NCI-H748 (cell line): ENCODE measurements at regions not wholly inside any gene's neighbourhood (a gene's known extent, or its start where the extent isn't known, plus 50 kb on each side); places are given as distances from the start of the nearest gene placed in this dataset.

ENCODE experiments used
- DNase-seq: peaks from one replicate; lab custom pipeline; 2025; ENCODE audit not compliant: unreplicated experiment; lab: John Stamatoyannopoulos, UW

- no peak for DNase-seq
Observed at GRCh38 chr1:106584676-106585075, 471.8 kb upstream of the PRMT6 start.

DNA sequence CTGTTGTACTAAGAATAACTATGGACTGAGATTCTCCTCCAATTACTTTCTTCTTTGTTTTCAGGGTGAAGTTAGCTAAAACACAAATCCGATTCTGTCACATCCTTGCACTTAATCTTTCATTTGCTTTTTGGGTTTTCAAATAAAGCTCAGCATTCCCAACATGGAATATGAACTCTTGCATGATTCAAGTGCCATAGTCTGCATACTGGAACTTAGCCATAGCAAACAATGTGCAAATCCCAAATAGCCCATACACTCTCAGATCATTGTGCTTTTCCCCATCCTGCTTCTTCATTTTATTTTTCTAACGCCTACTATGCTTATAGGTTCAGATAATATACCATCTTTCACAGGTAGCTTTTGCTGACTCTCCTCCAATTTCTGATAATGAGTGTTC lies 455.8 kb upstream of the PRMT6 start:
- DNase-seq = no peak

- DNase-seq = no peak
Observed at GRCh38 chr1:106603616-106604015, 452.9 kb upstream of the PRMT6 start.

GRCh38 chr1:106608841-106609240 lies 447.6 kb upstream of the PRMT6 start:
- DNase-seq = no peak

- no peak for DNase-seq
Observed at GRCh38 chr1:106613068-106613467, 443.4 kb upstream of the PRMT6 start.

DNA sequence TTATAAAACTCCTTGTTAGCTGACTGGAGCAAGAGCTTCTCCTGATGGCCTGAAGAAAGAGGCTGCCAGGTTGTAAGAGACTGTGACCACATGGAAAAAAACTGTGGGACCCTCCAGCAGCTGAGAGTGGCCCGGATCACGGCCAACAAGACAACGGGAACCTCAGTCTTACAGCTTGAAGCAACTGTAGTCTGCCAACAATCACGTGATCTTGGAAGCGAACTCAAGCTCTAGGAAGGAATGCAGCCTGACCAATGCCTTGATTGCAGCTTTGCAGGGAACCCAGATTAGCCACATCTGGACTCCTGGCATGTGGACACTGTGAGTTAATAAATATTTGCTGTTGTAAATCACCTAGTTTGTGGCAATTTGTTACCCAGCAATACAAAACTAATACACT lies 442.6 kb upstream of the PRMT6 start:
- no peak for DNase-seq

GRCh38 chr1:106615473-106615872 lies 441.0 kb upstream of the PRMT6 start:
- DNase-seq = no peak

DNA sequence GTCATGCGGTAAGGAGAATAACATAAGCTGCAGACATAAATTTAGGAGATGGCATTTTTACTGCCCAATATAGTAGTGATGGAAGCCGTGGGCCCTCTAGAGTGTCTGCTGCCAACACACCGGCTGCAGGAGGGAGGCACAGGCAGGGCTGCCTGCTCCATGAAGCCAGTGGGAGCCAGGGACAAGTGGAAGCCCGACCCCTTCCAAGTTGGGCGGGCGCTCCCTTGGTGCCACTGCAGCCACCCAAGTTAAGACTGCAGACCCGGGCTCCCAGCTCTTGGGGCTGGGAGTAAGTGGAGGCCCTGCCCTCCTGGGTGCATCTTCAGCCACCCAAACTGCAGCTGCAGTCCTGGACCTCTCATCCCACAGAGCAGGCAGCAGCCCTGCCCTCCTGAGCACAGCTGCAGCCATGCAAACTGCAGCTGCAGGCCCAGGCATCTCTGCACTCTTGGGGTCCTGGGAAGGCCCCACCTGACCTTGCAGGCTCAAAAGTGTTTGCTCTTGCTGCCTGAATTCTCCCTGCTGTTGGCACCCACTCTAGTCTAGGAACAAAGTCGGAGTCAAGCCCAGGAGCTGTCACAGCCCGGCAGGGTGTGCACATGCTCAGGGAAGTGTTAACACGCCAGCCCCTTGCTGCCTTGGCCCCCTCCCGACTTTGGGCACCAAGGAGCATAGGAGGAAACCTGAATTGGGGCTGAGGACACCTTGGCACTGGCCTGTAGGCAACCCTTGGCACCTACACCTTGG lies 437.2 kb upstream of the PRMT6 start:
- DNase-seq = no peak

DNA sequence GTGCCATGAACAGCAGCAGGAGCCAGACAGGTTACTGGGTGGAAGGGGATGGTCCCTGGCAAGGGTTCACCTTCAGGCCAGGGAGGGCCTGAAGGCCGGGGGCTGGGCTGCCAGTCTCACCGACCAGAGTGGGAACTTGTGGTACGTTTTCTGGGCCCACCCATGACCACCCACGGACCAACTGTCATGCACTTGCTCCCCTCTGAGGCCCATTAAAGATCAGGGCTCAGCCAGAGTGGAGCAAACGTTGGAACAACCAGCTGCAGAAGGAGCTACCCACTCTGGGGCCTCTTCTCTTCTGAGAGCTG lies 436.7 kb upstream of the PRMT6 start:
- no peak for DNase-seq

- DNase-seq = no peak
Observed at GRCh38 chr1:106620521-106620954, 435.9 kb upstream of the PRMT6 start.

DNA sequence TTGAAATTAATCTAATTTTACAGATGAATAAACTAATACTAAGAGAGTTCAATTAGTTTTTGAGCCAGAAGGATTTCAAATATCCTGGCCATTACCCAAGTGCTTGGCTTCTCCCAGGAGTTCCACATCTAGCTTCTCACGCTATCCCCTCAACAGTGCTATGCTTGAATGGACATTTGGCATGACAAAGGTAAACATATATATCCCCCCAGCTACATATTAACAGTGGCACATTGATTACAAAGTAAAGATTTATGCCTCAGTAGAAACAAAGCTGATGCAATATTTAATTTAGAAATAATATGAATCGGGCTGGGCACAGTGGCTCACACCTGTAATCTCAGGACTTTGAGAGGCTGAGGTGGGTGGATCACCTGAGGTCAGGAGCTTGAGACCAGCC lies 434.6 kb upstream of the PRMT6 start:
- peak; percentile 13 for DNase-seq

- no peak for DNase-seq
Observed at GRCh38 chr1:106637566-106637965, 418.9 kb upstream of the PRMT6 start.

- DNase-seq = no peak
Observed at GRCh38 chr1:106646261-106646784, 410.2 kb upstream of the PRMT6 start.

DNA sequence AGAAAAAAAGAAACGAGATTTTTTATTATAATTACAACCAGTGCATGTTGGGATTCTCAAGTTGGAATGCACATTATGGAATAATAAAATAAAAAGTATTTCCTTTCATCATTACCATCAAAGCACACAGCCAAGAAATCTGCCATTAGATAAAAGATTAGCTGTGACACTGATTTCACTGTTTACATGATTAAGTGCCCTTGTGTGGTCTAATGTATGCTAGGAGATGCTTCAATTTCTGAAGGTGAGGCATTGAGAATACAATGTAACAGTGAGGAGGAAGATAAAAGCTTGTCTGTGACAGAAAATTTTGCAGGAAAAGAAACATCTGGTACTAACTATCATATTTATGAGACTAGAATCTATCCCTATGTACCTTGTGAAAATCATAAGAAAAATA lies 409.7 kb upstream of the PRMT6 start:
- DNase-seq = no peak

DNA sequence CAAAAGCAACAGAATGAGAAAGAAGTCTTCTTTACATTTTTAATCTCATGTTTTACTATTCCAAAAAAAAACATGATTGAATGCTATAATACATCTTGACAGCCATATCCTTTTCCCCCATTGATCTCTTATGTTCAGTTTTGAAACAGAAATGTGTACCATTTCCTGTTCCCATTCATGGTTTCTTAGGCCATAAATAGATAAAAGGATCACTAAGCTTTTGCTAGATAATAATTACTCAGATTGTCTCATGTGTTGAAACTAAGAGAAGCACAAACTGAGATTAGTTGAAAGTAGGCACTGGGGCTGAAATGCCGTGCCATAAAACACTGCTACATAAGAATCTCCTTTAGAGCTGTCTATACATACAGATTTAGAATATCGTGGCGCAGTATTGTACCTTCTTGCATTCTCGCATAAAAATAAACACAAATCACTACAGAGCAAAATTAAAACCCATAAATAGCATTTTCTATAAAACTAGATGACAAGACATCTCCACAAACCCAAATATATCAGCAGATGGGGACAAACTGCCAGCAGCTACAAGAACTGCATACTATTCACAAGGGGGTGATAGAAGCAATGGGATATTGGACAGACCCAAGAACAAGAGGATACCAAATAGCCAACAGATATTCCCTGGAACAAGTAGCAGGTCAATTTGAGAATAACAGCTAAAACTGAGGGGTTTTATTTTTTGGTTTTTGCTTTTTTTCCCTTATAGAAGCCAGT lies 405.3 kb upstream of the PRMT6 start:
- no peak for DNase-seq

DNA sequence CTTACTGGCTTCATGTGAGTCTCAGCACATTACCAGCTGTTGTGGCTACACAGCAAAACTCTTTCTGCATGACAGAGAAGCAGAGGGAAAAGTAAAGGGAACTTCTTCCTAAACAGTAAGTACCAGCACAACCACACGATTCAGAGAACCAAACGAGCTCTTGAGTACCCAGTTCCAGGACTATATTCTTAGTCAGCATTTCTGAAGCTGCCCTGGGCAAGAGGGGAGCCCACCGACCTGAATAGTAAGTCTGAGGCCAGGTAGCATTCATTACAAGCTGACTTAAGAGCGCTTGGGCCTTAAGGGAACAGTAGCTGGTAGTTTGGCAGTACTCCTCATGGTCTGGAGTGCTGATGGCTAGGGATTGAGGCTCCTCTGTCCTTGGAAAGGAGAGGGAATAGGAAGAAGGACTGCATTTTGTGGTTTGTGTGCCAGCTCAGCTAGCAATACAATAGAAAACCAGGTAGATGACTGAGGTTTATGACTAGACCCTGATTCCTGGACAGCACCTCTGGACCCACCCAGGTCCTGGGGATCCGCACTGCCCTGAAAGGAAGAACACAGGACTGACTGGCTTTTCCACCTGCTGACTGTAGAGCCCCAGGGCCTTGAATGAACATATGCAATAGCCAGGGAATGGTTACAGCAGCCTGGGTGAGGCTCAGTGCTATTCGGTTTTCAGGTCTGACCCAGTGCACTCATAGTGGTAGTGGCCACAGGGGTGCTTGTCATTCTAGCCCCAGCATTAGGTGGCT lies 396.8 kb upstream of the PRMT6 start:
- no peak for DNase-seq

- DNase-seq = no peak
Observed at GRCh38 chr1:106675558-106675957, 380.9 kb upstream of the PRMT6 start.

DNA sequence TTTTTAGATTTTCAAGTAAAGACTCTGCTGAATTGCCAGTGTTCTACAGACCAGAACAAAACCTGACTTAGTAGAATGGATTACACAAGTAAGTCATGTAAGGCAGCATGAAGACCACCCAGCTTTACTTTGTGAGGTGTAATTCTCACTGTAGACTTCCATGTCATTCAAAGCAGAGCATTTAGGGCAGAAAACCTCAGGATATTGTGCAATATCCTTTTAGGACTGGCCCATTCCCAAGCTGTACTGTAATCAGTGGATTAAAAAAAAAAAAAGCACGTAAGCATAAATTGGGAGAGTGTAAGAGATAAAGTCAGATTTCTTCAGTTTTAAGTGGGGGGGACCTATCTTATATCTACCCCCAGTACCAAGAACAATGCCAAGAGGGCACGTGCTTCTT lies 380.5 kb upstream of the PRMT6 start:
- DNase-seq = no peak

DNA sequence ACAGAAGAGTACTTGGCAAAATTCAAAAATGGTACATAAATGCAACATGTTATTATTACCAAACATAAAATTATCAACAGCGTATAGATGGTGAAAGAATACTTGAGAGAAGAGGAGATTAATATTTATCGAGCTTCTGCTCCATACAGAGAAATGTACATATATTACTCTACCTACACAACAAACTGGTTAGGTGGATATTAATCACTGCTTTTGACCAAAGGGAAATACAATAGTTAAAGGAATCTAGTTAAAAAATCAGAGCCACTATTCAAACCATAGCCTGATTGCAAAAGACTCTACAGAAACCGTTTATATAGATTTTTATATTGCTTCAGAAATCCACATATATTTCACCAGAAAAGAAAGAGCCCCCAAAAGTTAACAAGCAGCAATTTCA lies 379.3 kb upstream of the PRMT6 start:
- DNase-seq = no peak

DNA sequence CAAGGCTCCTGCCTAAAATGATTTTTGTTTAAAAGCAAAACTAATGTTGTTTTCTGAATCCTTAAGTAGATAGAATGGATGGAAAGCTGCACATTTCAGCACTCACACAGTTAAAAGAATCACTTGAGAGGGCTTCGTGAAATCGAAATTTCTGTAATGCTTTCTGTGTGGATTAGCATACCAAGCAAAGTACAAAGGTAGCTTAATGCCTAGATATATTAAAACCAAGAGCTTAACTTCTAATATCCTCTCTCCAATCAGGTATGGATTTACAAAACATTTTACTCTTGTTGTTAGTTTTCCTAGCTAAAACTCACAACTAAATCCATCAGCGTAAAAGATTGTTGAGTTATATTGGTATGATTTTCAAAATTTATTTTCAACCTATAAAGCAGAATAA lies 378.8 kb upstream of the PRMT6 start:
- DNase-seq = no peak

DNA sequence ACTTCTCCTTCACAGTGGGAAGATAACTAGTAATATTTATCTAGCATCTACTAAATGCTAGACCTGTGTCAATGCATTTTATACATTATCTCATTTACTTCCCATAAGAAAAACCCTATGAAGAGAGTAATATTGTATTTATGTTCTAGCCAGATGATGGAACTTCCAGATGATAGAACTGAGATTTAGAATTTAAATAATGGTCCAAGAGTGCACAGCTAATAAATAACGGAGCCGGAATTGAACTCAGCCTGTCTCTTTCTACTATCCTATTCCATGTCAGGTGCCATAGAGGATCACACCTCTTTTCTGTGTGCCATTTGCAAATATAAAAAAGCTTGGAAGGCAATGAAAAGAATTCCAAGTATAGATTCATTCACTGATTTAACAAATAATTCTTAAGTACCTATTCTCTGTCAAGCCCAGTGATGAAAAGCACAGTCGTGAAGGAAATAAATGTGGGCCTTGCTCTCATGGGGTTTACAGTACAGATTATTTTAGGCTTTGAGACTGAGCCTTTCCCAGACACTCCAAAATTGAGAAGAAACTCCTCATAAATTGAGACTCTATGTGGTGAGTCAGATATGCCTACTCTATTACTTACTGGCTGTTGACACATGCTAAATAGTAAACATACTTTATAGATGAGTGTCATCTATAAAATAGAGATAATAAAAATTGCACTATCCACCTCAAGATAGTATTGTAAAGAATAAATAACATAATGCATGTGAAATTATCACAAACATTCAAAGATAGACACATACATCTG lies 378.0 kb upstream of the PRMT6 start:
- peak; percentile 29 for DNase-seq
